ENCODE measurements at regions not wholly inside any gene's neighbourhood (a gene's known extent, or its start where the extent isn't known, plus 50 kb on each side); places are given as distances from the start of the nearest gene placed in this dataset.

- CTCF ChIA-PET = interaction anchor here (0.8 to 2.1 kb wide), 5 partner anchors 9 to 166 kb away, joined by 3 to 8 read pairs (median 4); no protein-coding TSS in a partner anchor
- Mint-ChIP-seq H3K4me3 (no peak overlapping the region), H3K9me3 (ENCODE audit: low read depth) (no peaks in the 10 kb centered on the region), H3K27me3 (peaks cover 36% of the 10 kb centered on the region), H3K4me1 (peaks cover 10% of the 10 kb centered on the region), H3K27ac (no peak overlapping the region), H3K36me3 (no peaks in the 10 kb centered on the region)
- ATAC-seq (peak; percentile 82), DNase-seq (peak; percentile 56)
Measured at GRCh38 chr9:73023025-73023541, 70.2 kb upstream of the ALDH1A1 start.

GRCh38 chr9:73022353-73022752 lies 69.5 kb upstream of the ALDH1A1 start:
- DNase-seq = no peak
- Mint-ChIP-seq H3K9me3 (ENCODE audit: low read depth) (no peaks in the 10 kb centered on the region), H3K27ac (no peak overlapping the region), H3K27me3 (peaks cover 39% of the 10 kb centered on the region), H3K4me1 (peaks cover 10% of the 10 kb centered on the region), H3K36me3 (no peaks in the 10 kb centered on the region), H3K4me3 (no peak overlapping the region)
- ATAC-seq = no peak
- CTCF ChIA-PET = interaction anchor here (0.8 to 2.1 kb wide), 6 partner anchors 8 to 751 kb away, joined by 3 to 8 read pairs (median 4); no protein-coding TSS in a partner anchor

GRCh38 chr9:73020877-73021276 lies 68.0 kb upstream of the ALDH1A1 start:
- H3K27ac Mint-ChIP-seq = no peak overlapping the region
- peaks cover 40% of the 10 kb centered on the region for H3K27me3 Mint-ChIP-seq

GRCh38 chr9:73014011-73014410 lies 61.2 kb upstream of the ALDH1A1 start:
- no peaks in the 10 kb centered on the region for H3K4me1 Mint-ChIP-seq
- DNase-seq = no peak
- no peaks in the 10 kb centered on the region for H3K36me3 Mint-ChIP-seq
- CTCF ChIA-PET = interaction anchor here (1.5 kb wide), 1 partner anchor 9 kb away, joined by 6 read pairs; no protein-coding TSS in a partner anchor
- no peak for ATAC-seq
- no peak overlapping the region for H3K27ac Mint-ChIP-seq
- peaks cover 44% of the 10 kb centered on the region for H3K27me3 Mint-ChIP-seq
- H3K4me3 Mint-ChIP-seq = no peak overlapping the region
- H3K9me3 Mint-ChIP-seq (ENCODE audit: low read depth) = no peaks in the 10 kb centered on the region

More at GRCh38 chr9:73020877-73021276, 68.0 kb upstream of the ALDH1A1 start:
- no peak for DNase-seq
- peaks cover 10% of the 10 kb centered on the region for H3K4me1 Mint-ChIP-seq
- H3K36me3 Mint-ChIP-seq = no peaks in the 10 kb centered on the region
- CTCF ChIA-PET = no interaction called here
- no peaks in the 10 kb centered on the region for H3K9me3 Mint-ChIP-seq (ENCODE audit: low read depth)
- ATAC-seq = no peak
- H3K4me3 Mint-ChIP-seq = no peak overlapping the region

- Mint-ChIP-seq H3K4me3 (no peak overlapping the region), H3K36me3 (no peaks in the 10 kb centered on the region), H3K27ac (no peak overlapping the region), H3K27me3 (peaks cover 44% of the 10 kb centered on the region), H3K9me3 (ENCODE audit: low read depth) (no peaks in the 10 kb centered on the region), H3K4me1 (no peaks in the 10 kb centered on the region)
- DNase-seq (no peak), ATAC-seq (no peak)
- CTCF ChIA-PET = no interaction called here
Measured at GRCh38 chr9:73011956-73012355, 59.1 kb upstream of the ALDH1A1 start.

- H3K9me3 Mint-ChIP-seq (ENCODE audit: low read depth) = no peaks in the 10 kb centered on the region
- CTCF ChIA-PET = no interaction called here
- no peaks in the 10 kb centered on the region for H3K36me3 Mint-ChIP-seq
- ATAC-seq = no peak
- H3K4me1 Mint-ChIP-seq = no peaks in the 10 kb centered on the region
- peaks cover 41% of the 10 kb centered on the region for H3K27me3 Mint-ChIP-seq
- DNase-seq = no peak
- no peak overlapping the region for H3K27ac Mint-ChIP-seq
- no peak overlapping the region for H3K4me3 Mint-ChIP-seq
Measured at GRCh38 chr9:73011181-73011750, 58.4 kb upstream of the ALDH1A1 start.

- ATAC-seq (no peak), DNase-seq (no peak)
- Mint-ChIP-seq H3K4me1 (no peaks in the 10 kb centered on the region), H3K27me3 (peaks cover 45% of the 10 kb centered on the region), H3K36me3 (no peaks in the 10 kb centered on the region), H3K9me3 (ENCODE audit: low read depth) (no peaks in the 10 kb centered on the region), H3K4me3 (no peak overlapping the region), H3K27ac (no peak overlapping the region)
- CTCF ChIA-PET = interaction anchor here (1.2 kb wide), 1 partner anchor 9 kb away, joined by 3 read pairs; no protein-coding TSS in a partner anchor
Measured at GRCh38 chr9:73009649-73010288, 56.9 kb upstream of the ALDH1A1 start.

- no peak for ATAC-seq
- DNase-seq = no peak
- H3K4me3 Mint-ChIP-seq = no peak overlapping the region
- H3K27me3 Mint-ChIP-seq = peaks cover 41% of the 10 kb centered on the region
- no peak overlapping the region for H3K27ac Mint-ChIP-seq
- H3K4me1 Mint-ChIP-seq = no peaks in the 10 kb centered on the region
- no peaks in the 10 kb centered on the region for H3K36me3 Mint-ChIP-seq
- CTCF ChIA-PET = no interaction called here
- H3K9me3 Mint-ChIP-seq (ENCODE audit: low read depth) = no peaks in the 10 kb centered on the region
Measured at GRCh38 chr9:73007966-73008672, 55.3 kb upstream of the ALDH1A1 start.

- Mint-ChIP-seq H3K4me3 (no peak overlapping the region), H3K36me3 (no peaks in the 10 kb centered on the region), H3K27ac (no peak overlapping the region), H3K4me1 (no peaks in the 10 kb centered on the region), H3K27me3 (peaks cover 39% of the 10 kb centered on the region), H3K9me3 (ENCODE audit: low read depth) (no peaks in the 10 kb centered on the region)
- CTCF ChIA-PET = no interaction called here
- no peak for DNase-seq
- no peak for ATAC-seq
Measured at GRCh38 chr9:73006986-73007385, 54.1 kb upstream of the ALDH1A1 start.

Measured in activated CD8-positive, alpha-beta memory T cell treated with anti-CD3 and anti-CD28 coated beads, Interleukin-2, amount 10 ng/mL, durations not matched to agents 7 days and 5 days (primary cell).